ENCODE measurements at regions not wholly inside any gene's neighbourhood (a gene's known extent, or its start where the extent isn't known, plus 50 kb on each side); places are given as distances from the start of the nearest gene placed in this dataset.

GRCh38 chr4:96736352-96736889, 896.5 kb downstream of the PDHA2 start:
- no peak for TF ChIP-seq CTCF (IDR thresholded peaks at IDR 0.05)
- no peak for TF ChIP-seq POLR2AphosphoS5 (IDR thresholded peaks at IDR 0.05)
- TF ChIP-seq POLR2A (IDR thresholded peaks at IDR 0.05) = no peak
- TF ChIP-seq EP300 (IDR thresholded peaks at IDR 0.05) = no peak

Measured in suprapubic skin (tissue), 4 donors.